HG03108 (cell line): ENCODE measurements at regions not wholly inside any gene's neighbourhood (a gene's known extent, or its start where the extent isn't known, plus 50 kb on each side); places are given as distances from the start of the nearest gene placed in this dataset.
"Not testable (repeated sequence)": the region's sequence is repeated elsewhere in the genome, so short reads cannot be mapped to it uniquely, and the experiment has no call there.

Source experiments
- ATAC-seq: cut with Tn5 transposase; IDR thresholded peaks from one replicate; pipeline ENCODE4 v1.9.1; 2021; ENCODE audit warnings: moderate library complexity; ENCODE audit not compliant: unreplicated experiment

- peak; percentile 85 for ATAC-seq
These were observed 450.7 kb downstream of the PTPRC start for GRCh38 chr1:199089393-199090122.

GRCh38 chr1:199095628-199096027, 456.8 kb downstream of the PTPRC start:
- not testable (repeated sequence) for ATAC-seq

GRCh38 chr1:199096591-199096990, 457.8 kb downstream of the PTPRC start:
- ATAC-seq = no peak

GRCh38 chr1:199098468-199098867, 459.6 kb downstream of the PTPRC start:
- ATAC-seq = no peak

GRCh38 chr1:199101139-199101538, 462.3 kb downstream of the PTPRC start:
- ATAC-seq = no peak

- ATAC-seq = no peak
These were observed 462.8 kb downstream of the PTPRC start for GRCh38 chr1:199101635-199102034.

GRCh38 chr1:199102239-199102638, 463.4 kb downstream of the PTPRC start:
- no peak for ATAC-seq

- no peak for ATAC-seq
These were observed 470.3 kb downstream of the PTPRC start for GRCh38 chr1:199109160-199109559.

- ATAC-seq = no peak
These were observed 473.5 kb downstream of the PTPRC start for GRCh38 chr1:199112365-199112764.

GRCh38 chr1:199113265-199113869, 474.5 kb downstream of the PTPRC start:
- no peak for ATAC-seq

GRCh38 chr1:199116488-199116887, 477.6 kb downstream of the PTPRC start:
- ATAC-seq = no peak

GRCh38 chr1:199121047-199121446, 482.2 kb downstream of the PTPRC start:
- ATAC-seq = no peak

- no peak for ATAC-seq
These were observed 483.2 kb downstream of the PTPRC start for GRCh38 chr1:199122085-199122484.

- no peak for ATAC-seq
These were observed 483.9 kb downstream of the PTPRC start for GRCh38 chr1:199122532-199123311.

- ATAC-seq = no peak
These were observed 484.8 kb downstream of the PTPRC start for GRCh38 chr1:199123615-199124014.

- ATAC-seq = no peak
These were observed 485.5 kb downstream of the PTPRC start for GRCh38 chr1:199124351-199124750.

GRCh38 chr1:199129247-199129646, 490.4 kb downstream of the PTPRC start:
- no peak for ATAC-seq

GRCh38 chr1:199132006-199132405, 493.2 kb downstream of the PTPRC start:
- no peak for ATAC-seq

- ATAC-seq = no peak
These were observed 497.1 kb downstream of the PTPRC start for GRCh38 chr1:199135901-199136300.

GRCh38 chr1:199138061-199138460, 499.2 kb downstream of the PTPRC start:
- no peak for ATAC-seq

- ATAC-seq = no peak
These were observed 510.8 kb downstream of the PTPRC start for GRCh38 chr1:199149591-199149990.

GRCh38 chr1:199150756-199151155, 511.9 kb downstream of the PTPRC start:
- ATAC-seq = no peak
